Left renal pelvis (tissue), 4 donors: ENCODE measurements at regions not wholly inside any gene's neighbourhood (a gene's known extent, or its start where the extent isn't known, plus 50 kb on each side); places are given as distances from the start of the nearest gene placed in this dataset.
"Not testable (repeated sequence)": the region's sequence is repeated elsewhere in the genome, so short reads cannot be mapped to it uniquely, and the experiment has no call there.

Experiments
- DNase-seq, 4 donors: peaks; one replicate each; pipeline ENCODE4 v3.0.0-alpha.2; 2013; ENCODE audit warnings: low read depth in 4 of 4, low spot score in 3 of 4

GRCh38 chr2:173708806-173709205 is 256.4 kb downstream of the SP3 start:
- DNase-seq = peak in 3 of 4 donors; percentile 1 to 26 (median 17)

GRCh38 chr2:173711816-173712215 is 253.4 kb downstream of the SP3 start:
- no peak for DNase-seq

- no peak for DNase-seq
These were observed 251.1 kb downstream of the SP3 start for GRCh38 chr2:173713904-173714555.

GRCh38 chr2:173715441-173715840 is 249.7 kb downstream of the SP3 start:
- DNase-seq = no peak

GRCh38 chr2:173716458-173717052 is 248.6 kb downstream of the SP3 start:
- DNase-seq = no peak

- DNase-seq = no peak
These were observed 245.7 kb downstream of the SP3 start for GRCh38 chr2:173719471-173719870.

GRCh38 chr2:173720306-173720705 is 244.9 kb downstream of the SP3 start:
- DNase-seq = no peak

- no peak for DNase-seq
These were observed 230.4 kb downstream of the SP3 start for GRCh38 chr2:173734797-173735196.

- not testable (repeated sequence) for DNase-seq
These were observed 227.1 kb downstream of the SP3 start for GRCh38 chr2:173737954-173738575.

GRCh38 chr2:173739006-173739405 is 226.2 kb downstream of the SP3 start:
- DNase-seq = no peak

GRCh38 chr2:173740639-173741038 is 224.5 kb downstream of the SP3 start:
- DNase-seq = no peak

- no peak for DNase-seq
These were observed 223.4 kb downstream of the SP3 start for GRCh38 chr2:173741759-173742158.

GRCh38 chr2:173747035-173747434 is 218.1 kb downstream of the SP3 start:
- DNase-seq = no peak

- DNase-seq = peak; percentile 6 to 31 (median 27)
These were observed 215.9 kb downstream of the SP3 start for GRCh38 chr2:173749315-173749714.

- DNase-seq = peak in 3 of 4 donors; percentile 16 to 32 (median 20)
These were observed 214.8 kb downstream of the SP3 start for GRCh38 chr2:173750353-173750801.

GRCh38 chr2:173750831-173751230 is 214.3 kb downstream of the SP3 start:
- no peak for DNase-seq

GRCh38 chr2:173751245-173751975 is 213.8 kb downstream of the SP3 start:
- DNase-seq = no peak

GRCh38 chr2:173752152-173752551 is 213.0 kb downstream of the SP3 start:
- DNase-seq = no peak

- DNase-seq = no peak
These were observed 211.7 kb downstream of the SP3 start for GRCh38 chr2:173753441-173753840.

- no peak for DNase-seq
These were observed 211.0 kb downstream of the SP3 start for GRCh38 chr2:173754165-173754564.

- no peak for DNase-seq
These were observed 210.3 kb downstream of the SP3 start for GRCh38 chr2:173754837-173755236.
